ENCODE measurements at regions not wholly inside any gene's neighbourhood (a gene's known extent, or its start where the extent isn't known, plus 50 kb on each side); places are given as distances from the start of the nearest gene placed in this dataset.
"Not testable (repeated sequence)": the region's sequence is repeated elsewhere in the genome, so short reads cannot be mapped to it uniquely, and the experiment has no call there.

- Histone ChIP-seq H3K4me2 (ENCODE audit: low read length) (no peak overlapping the region), H3K4me1 (ENCODE audit: control insufficient read depth, low read length) (no peaks in the 10 kb centered on the region), H3K79me2 (ENCODE audit: control insufficient read depth, low read length) (no peaks in the 10 kb centered on the region), H3K27me3 (ENCODE audit: control insufficient read depth, low read length) (no peaks in the 10 kb centered on the region), H3K9me2 (replicated peaks; ENCODE audit: control insufficient read depth, low read length) (no peaks in the 10 kb centered on the region), H4K20me1 (ENCODE audit: control insufficient read depth, insufficient read depth, low read depth, low read length) (no peaks in the 10 kb centered on the region), H3K4me3 (ENCODE audit: low read length) (no peak overlapping the region), H3K27ac (ENCODE audit: low read depth, low read length) (no peak overlapping the region), H3K9me3 (ENCODE audit: control insufficient read depth, insufficient read depth, low read length) (no peaks in the 10 kb centered on the region; the same call in 1 of the 2 replicates), H3F3A (ENCODE audit: control insufficient read depth, insufficient read depth) (no peaks in the 10 kb centered on the region), H3K36me3 (ENCODE audit: control insufficient read depth, low read length) (no peaks in the 10 kb centered on the region)
- TF ChIP-seq CTCF (IDR thresholded peaks at IDR 0.05; ENCODE audit: low read depth, low read length, poor library complexity, severe bottlenecking) (no peak), EZH2phosphoT487 (IDR thresholded peaks at IDR 0.05; ENCODE audit: borderline replicate concordance, low read length) (no peak)
These were observed 351.4 kb downstream of the SLITRK5 start for GRCh38 chr13:88022431-88023208.

GRCh38 chr13:88026241-88026640 lies 355.1 kb downstream of the SLITRK5 start:
- Histone ChIP-seq H3K4me1 (ENCODE audit: control insufficient read depth, low read length) (no peaks in the 10 kb centered on the region), H3K9me2 (replicated peaks; ENCODE audit: control insufficient read depth, low read length) (no peaks in the 10 kb centered on the region), H3K4me3 (ENCODE audit: low read length) (no peak overlapping the region), H3K27me3 (ENCODE audit: control insufficient read depth, low read length) (no peaks in the 10 kb centered on the region), H3F3A (ENCODE audit: control insufficient read depth, insufficient read depth) (no peaks in the 10 kb centered on the region), H3K36me3 (ENCODE audit: control insufficient read depth, low read length) (no peaks in the 10 kb centered on the region), H3K27ac (ENCODE audit: low read depth, low read length) (no peak overlapping the region), H3K4me2 (ENCODE audit: low read length) (no peak overlapping the region), H3K79me2 (ENCODE audit: control insufficient read depth, low read length) (no peaks in the 10 kb centered on the region), H4K20me1 (ENCODE audit: control insufficient read depth, insufficient read depth, low read depth, low read length) (no peaks in the 10 kb centered on the region), H3K9me3 (ENCODE audit: control insufficient read depth, insufficient read depth, low read length) (no peaks in the 10 kb centered on the region)
- no peak for TF ChIP-seq EZH2phosphoT487 (IDR thresholded peaks at IDR 0.05; ENCODE audit: borderline replicate concordance, low read length)
- TF ChIP-seq CTCF (IDR thresholded peaks at IDR 0.05; ENCODE audit: low read depth, low read length, poor library complexity, severe bottlenecking) = no peak

- TF ChIP-seq CTCF (IDR thresholded peaks at IDR 0.05; ENCODE audit: low read depth, low read length, poor library complexity, severe bottlenecking) (no peak), EZH2phosphoT487 (IDR thresholded peaks at IDR 0.05; ENCODE audit: borderline replicate concordance, low read length) (no peak)
These were observed 360.9 kb downstream of the SLITRK5 start for GRCh38 chr13:88031980-88032559.

GRCh38 chr13:88036205-88036604 lies 365.0 kb downstream of the SLITRK5 start:
- H3K4me3 ChIP-seq (ENCODE audit: low read length); H3K36me3 ChIP-seq (ENCODE audit: control insufficient read depth, low read length); H3K79me2 ChIP-seq (ENCODE audit: control insufficient read depth, low read length); H3K4me2 ChIP-seq (ENCODE audit: low read length); H3F3A ChIP-seq (ENCODE audit: control insufficient read depth, insufficient read depth); H3K9me2 ChIP-seq (replicated peaks; ENCODE audit: control insufficient read depth, low read length); H3K4me1 ChIP-seq (ENCODE audit: control insufficient read depth, low read length); H3K27me3 ChIP-seq (ENCODE audit: control insufficient read depth, low read length); H3K9me3 ChIP-seq (ENCODE audit: control insufficient read depth, insufficient read depth, low read length); H3K27ac ChIP-seq (ENCODE audit: low read depth, low read length); H4K20me1 ChIP-seq (ENCODE audit: control insufficient read depth, insufficient read depth, low read depth, low read length): not testable (repeated sequence)

More at GRCh38 chr13:88031980-88032559, 360.9 kb downstream of the SLITRK5 start:
- no peaks in the 10 kb centered on the region for H3K4me1 ChIP-seq (ENCODE audit: control insufficient read depth, low read length)
- no peaks in the 10 kb centered on the region for H3K36me3 ChIP-seq (ENCODE audit: control insufficient read depth, low read length)
- no peaks in the 10 kb centered on the region for H4K20me1 ChIP-seq (ENCODE audit: control insufficient read depth, insufficient read depth, low read depth, low read length)
- no peaks in the 10 kb centered on the region for H3K9me2 ChIP-seq (replicated peaks; ENCODE audit: control insufficient read depth, low read length)
- H3K27me3 ChIP-seq (ENCODE audit: control insufficient read depth, low read length) = no peaks in the 10 kb centered on the region
- no peak overlapping the region for H3K4me3 ChIP-seq (ENCODE audit: low read length)
- H3K79me2 ChIP-seq (ENCODE audit: control insufficient read depth, low read length) = no peaks in the 10 kb centered on the region
- H3F3A ChIP-seq (ENCODE audit: control insufficient read depth, insufficient read depth) = no peaks in the 10 kb centered on the region
- H3K27ac ChIP-seq (ENCODE audit: low read depth, low read length) = no peak overlapping the region
- H3K4me2 ChIP-seq (ENCODE audit: low read length) = no peak overlapping the region
- H3K9me3 ChIP-seq (ENCODE audit: control insufficient read depth, insufficient read depth, low read length) = no peaks in the 10 kb centered on the region
